HG02884 (cell line): ENCODE measurements at regions not wholly inside any gene's neighbourhood (a gene's known extent, or its start where the extent isn't known, plus 50 kb on each side); places are given as distances from the start of the nearest gene placed in this dataset.
"Not testable (repeated sequence)": the region's sequence is repeated elsewhere in the genome, so short reads cannot be mapped to it uniquely, and the experiment has no call there.

Source experiments
- ATAC-seq: cut with Tn5 transposase; IDR thresholded peaks from one replicate; pipeline ENCODE4 v1.9.1; 2021; ENCODE audit warnings: mild to moderate bottlenecking, moderate library complexity; ENCODE audit not compliant: unreplicated experiment

DNA sequence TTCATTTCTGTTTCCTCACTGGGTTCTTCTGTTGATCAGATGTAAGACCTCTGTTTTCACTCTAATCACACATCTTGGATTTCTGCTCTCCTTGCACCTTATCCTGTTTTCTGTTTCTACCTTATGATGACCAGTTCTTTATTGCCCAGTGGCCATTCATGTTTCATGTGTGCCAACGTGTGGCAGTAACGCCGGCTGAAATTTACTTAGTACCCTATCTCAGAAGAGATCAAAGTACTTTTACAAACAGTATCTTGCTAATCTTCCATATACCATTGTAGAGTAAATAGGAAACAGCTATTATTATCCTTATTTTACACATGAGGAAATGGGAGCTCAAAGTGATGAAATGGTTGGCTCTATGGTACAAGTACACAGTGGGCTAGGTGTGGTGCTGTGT, 74.0 kb downstream of the GATA3 start:
- ATAC-seq = no peak

DNA sequence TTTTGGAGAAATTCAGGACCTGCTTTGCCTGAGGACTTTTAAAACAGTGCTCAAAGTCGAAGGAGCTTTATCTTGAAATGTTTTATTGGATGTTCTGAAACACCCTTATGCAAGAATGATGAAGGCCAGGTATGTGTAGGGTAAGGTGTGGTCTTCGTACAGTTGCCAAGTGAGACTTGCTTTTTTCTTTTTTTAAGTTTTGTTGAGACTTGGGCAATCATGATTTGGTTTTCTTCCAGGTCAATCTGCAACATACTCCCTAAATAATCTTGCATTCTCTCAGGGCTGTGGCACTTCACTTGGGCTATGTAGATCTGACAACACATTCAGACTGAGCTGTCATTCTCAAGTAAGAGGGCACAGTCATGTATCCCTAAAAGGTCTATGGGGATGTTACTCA, 75.0 kb downstream of the GATA3 start:
- no peak for ATAC-seq

DNA sequence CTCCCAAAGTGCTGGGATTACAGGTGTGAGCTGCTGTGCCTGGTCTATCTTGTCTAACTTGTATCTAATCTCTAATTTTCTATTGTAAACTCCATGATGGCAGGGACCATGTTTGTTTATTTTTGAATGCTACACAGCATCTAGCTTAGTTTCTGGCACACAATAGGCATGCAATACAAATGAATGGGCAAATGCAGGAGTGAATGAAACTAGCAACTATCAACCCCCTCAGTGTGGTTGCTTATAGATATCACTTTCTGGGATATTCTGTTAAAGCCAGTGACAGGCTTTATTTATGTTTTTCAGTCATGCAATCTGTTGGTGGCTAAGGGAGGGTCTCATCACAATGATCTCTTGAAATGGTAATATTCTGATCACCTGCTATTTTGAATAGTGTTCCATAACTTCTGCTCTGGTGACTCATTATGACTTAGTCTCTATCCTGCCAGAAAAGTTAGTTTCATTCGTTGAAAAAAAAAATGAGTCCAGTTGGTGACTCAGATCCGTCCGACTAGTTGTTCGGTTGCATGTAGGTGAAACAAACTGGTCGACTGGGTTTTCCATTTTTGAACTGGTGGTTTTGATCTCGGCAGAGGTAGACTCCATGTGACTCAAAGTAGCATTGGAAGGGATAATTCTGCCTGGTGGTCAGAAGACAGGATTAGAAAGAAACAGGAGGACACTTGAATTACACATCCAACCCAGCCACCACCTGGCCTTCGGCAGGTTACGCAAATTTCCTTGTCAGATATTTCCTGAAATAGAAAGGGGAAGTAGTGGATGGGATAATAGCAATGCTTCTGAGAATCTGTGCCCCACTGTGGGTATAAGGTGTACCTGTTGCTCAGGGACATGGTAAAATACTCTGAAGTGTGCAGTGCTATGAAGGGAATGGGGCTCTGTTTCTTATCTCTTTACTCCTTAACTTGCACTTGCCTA, 76.8 kb downstream of the GATA3 start:
- ATAC-seq = peak; percentile 67

DNA sequence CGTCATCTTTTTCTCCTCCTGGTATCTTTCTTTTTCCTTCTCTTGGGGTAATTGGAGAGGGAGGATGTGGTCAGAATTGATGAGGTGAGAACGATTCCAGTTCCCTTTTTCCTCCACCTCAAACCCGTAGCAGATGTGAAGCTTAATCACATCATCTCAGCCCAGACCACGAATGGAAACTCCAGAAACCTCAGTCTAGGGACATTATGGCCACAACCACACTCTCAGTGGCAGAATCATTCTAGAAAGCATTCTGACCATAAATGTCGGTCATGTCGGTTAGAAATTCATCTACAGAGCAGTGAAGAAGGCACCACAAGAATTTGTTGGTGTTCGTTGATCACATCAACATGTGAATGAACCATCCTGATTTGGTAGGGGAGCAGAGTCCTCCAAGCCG, 78.7 kb downstream of the GATA3 start:
- peak; percentile 54 for ATAC-seq

DNA sequence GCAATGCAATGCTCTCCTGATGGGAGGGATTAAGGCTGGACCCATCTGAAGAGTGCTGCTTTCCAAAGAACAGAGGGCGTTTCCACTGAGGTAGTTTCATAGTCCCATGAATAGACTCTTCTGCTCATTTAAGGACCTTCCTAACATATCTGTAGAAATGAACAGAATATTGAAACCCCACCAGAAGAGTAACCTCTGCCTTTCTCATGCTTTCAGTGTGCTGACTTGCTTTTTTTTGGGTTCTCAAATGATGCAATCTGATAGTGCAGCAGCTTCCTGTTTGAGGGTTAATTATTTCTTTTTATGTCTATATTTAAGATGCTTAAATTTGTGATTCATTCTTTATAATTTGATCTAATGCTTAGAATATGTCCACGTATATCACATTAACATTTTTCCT, 82.2 kb downstream of the GATA3 start:
- ATAC-seq = no peak

DNA sequence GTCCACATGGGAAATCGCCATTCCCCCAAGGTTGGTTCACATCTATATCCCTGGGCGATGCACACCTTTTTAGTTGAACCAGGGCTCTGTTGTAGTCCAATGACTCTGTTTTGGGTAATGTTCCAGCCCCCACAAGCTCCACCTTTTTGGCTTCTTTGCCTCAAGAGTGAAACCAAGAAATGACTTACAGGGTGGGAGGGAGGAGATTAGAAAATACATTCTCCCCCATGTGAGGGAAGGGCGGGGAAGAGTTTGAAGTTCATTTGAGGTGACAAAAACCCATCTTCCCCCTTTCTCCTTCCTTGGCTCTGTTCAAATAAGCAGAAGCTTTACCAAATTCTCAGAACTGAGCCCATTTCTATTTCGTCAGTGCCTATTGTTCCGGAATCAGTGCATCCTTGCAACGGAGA, 82.8 kb downstream of the GATA3 start:
- ATAC-seq = no peak

DNA sequence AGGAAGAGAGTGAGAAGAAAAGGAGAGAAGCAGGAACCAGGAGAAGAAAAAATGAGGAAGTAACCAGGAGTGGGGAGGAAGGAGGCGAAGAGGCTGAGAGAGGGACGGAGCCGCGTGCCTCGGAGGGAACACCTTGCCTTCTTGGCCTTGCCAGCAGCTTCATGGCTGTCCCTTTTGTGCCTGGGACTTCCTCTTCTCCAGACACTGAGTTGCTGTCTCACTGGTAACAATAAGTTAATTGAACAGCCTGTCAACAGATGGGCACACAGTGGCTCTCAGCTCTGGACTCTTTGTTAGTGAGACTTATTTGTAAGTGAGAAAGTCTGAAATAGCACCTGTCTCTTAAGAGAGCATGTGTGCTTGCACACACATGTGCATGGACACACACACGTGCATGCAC, 83.2 kb downstream of the GATA3 start:
- no peak for ATAC-seq

DNA sequence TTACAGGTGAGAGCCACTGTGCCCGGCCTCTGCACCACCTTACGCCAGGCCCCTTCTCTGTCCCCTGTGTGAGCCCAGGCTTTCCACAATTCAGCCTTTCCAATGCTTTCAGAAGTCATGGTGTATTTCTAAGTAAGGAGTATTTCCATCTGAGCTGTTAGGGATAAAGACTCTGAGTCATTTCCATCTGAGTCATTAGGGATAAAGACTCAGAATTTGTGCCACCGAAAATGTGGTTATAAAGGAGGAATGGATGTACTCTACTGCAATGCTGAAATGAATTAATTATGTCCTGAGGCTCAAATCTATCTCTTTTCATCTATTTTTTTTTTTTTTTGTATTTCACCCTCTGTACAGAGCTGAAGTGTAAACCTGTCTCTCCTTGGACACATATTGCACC, 84.0 kb downstream of the GATA3 start:
- ATAC-seq = no peak

DNA sequence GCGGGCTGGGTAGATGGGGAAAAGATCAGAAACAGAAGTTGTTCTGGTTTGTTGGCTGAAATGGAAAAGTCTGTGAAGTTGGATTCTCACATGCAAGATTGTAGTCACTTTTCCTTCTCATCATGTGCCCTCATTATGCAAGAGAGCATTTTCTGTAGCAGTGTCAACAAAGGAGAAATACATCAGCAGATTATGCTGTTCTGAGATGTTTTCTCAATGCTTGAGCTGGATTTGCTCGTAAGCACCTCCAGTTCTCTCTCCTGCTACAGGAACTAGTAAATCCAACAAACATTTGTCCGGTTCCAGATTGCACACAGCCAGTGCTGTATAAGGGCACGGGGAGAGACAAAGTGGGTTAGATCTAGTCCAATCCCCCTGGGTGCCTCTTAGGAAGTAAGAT, 90.0 kb downstream of the GATA3 start:
- no peak for ATAC-seq

DNA sequence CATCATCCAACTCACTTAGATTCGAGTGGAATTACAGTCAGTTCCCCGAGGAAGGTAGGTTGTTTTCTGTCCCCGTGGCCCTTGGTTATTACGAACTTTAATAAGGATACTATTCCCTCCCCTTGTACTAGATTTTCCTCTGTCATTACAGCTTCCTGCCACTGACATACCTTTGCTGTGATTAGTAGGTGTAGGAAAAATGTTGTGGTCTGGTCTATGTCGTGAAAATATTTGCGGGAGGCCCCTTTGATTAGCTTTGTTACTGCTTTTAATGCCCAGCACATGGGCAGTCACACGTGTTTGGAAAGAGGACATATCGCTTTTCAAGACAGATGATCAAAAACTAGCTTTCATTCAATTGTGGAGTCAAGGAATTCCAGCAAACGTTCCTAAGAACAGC, 92.2 kb downstream of the GATA3 start:
- ATAC-seq = no peak

DNA sequence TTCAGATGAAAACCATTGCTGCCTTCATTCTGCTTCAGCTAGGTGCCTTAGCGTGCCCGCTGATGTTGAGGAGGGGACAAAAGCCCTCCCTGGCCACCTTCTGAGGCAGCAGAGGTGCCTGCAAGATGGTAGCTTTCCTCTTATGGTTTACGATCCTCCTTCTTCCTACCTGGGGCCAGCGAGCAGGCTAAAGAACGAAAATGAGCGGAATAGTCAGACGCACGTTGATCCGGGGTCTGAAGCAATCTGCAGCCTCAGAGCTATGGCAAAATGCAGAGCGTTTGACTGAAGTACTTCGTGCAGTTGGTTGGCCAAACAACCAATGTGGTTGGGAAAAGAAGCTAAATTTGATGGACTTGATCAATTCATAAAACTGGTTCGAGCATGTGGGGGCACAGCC, 95.5 kb downstream of the GATA3 start:
- no peak for ATAC-seq

DNA sequence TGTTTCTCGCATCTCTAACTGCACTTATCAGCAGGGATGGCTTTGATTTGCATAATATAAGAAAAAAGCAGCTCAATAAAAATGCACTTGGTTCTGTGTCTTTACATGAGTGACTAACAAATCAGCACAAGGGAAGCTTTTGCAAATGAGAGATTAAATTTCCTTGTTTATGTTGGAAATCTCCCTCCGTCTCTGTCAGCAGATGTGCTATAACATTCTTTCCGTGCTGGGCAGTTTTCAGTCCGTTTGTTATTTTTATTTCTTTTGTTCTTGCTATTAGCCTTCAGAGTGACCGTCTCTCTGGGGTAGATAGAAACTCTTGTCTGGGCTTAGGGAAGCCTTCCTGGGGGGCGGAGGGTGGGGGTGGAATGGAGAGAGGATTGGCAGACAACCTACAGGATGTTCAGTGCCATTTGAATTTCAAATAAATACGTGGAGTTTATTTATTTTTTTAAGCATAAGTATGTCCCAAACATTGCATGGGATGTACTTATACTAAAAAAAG, 96.0 kb downstream of the GATA3 start:
- ATAC-seq = no peak

DNA sequence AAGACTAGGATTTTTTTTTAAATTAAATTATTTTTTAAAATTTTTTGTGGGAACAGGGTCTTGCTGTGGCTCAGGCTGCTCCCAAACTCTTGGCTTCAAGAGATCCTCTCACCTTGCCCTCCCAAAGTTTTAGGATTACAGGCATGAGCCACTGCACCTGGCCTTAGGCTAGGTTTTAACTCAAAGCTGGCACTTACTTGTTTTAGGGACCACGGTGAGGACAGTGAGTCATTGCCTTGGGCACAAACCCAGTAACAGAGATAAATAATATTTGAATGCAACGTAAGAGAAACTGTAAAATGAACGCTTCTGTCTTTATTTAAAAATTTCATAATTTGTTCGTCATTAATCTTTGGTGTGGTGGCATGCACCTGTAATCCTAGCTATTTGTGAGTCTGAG, 96.6 kb downstream of the GATA3 start:
- ATAC-seq = no peak

DNA sequence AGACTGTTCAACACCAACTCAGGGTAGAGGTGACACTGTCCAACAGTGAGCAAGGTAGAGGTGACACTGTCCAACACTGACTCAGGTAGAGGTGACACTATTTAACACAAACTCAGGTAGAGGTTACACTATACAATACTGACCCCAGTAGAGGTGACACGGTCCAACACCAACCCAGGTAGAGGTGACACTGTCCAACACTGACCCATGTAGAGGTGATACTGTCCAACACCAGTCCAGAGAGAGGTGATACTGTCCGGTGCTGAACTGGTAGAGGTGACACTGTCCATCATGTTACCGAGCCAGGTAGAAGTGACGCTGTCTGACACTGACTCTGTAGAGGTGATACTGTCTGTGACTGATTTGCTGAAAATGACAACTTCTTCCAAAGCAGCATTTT, 102.4 kb downstream of the GATA3 start:
- no peak for ATAC-seq

DNA sequence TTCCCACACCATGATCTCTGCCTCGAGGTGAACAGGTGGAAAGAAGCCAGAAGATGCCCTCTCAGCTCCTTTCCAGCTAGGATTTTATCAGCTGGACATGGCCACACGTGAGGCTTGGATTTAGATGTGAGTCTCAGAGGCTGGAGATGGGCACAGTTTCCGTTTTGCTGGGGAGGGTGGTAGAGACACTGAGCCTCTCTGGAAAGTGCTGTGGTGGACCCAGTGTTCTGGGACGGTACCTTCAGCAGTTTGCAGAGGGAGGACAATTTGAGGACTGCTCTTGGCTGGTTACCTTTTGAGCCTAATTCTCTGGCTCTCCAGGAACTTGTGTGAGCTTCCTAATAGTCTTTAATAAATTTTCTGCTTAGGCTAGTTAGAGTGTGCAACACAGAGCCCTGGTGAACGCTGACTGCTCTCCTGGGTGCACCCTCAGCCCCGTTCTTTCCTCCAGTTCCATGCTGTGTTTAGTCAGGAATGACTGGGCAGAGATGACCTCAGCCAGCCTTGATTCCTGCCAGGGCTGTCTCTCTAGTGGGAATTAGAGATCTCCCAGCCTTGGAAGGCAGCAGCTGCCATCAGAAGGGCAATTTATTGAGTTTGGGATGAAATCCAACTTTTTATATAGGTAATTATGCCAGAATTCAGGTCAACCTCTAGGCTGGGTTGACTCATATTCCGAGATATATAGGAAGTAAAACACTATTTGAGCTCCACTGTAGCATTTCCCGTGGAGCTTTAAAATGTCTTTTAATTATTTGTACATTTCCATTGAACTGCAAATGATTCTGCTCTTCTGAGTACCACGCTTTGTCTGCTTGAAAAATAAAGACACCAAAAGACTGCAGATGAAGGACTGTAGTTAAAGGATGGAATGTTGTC, 103.9 kb downstream of the GATA3 start:
- no peak for ATAC-seq

DNA sequence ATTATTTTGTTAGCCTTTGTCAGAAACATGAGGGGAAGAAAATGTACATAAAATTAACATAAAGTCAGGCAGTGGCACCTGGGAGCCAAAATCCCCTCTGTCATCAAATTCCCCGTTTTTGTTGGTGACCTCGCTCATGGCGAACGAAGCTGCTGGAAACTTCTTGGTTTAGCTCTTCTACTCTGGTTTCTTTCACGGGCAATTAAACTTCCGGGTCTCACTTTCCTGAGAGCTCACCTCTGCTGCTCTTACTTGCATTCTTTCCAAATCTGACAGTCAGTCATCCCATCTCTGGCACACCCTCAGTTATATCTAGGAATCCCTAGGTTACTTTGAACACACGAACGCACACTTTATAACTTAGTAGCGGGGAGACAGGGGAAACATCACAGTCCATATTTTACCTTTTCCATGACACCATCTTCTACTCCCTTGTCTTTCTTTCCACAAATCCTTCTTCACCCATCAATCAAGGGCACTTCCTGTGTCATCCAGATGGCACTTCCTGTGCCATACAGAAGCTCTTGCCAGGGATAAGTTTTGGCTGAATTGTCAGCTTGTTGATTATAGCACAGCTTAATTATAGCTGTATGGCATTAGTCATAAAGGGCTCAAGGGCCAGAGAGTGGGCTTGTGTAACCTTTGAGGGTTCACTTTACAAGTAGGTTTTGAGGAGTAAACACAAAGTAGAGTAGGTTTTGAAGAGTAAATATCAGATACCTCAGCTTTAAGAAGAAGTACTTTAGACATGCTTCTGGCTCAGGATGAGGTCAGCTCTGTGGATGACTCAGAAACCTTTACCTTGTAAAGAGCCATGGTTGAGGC, 105.1 kb downstream of the GATA3 start:
- ATAC-seq = no peak

DNA sequence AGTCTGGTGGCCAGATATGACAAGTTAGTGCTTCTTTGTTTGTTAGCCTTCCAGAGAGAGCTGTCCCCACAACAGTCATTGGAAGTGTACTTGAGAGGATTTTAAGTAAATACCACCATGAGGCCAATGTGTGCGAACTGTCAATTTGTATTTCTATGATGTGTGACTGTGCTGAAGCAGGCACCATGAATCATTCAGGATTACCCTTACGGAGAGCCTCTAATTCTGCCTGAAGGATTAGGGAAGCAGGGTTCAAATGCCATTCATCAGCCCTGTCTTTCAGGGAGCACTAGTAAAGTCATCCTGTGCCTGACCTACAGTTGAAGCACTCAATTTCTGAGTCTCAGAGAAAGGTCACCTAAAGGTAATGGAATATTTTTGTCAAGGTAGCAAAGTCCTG, 109.3 kb downstream of the GATA3 start:
- ATAC-seq = no peak

DNA sequence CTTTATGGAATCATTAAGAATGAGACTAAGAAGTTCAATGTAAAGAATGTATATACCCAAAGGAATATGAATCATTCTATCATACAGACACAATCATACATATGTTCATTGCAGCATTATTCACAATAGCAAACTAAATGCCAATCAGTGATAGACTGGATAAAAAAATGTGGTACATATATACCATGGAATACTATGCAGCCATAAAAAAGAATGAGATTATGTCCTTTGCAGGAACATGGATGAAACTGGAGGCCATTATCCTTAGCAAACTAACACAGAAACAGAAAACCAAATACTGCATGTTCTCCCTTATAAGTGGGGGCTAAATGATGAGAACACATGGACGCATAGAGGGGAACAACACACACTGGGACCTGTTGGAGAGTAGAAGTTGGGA, 110.2 kb downstream of the GATA3 start:
- ATAC-seq = not testable (repeated sequence)

DNA sequence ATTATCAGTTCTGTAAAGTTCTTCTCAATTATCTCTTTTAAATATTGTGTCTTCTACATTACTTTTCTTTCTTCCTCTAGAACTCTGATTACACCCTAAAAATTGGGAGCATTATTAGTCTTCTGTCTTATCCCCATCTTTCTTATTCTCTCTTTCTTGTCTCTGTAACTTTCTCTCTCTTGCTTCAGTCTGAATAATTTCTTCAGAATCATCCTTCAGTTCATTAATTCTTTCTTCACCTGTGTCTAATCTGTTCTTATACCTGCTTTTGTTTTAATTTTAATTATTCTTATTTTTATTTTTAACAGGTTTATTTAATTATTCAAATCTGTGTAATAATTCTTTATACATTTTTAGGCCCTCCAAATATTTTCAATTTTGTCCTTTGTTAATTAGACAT, 114.3 kb downstream of the GATA3 start:
- no peak for ATAC-seq

DNA sequence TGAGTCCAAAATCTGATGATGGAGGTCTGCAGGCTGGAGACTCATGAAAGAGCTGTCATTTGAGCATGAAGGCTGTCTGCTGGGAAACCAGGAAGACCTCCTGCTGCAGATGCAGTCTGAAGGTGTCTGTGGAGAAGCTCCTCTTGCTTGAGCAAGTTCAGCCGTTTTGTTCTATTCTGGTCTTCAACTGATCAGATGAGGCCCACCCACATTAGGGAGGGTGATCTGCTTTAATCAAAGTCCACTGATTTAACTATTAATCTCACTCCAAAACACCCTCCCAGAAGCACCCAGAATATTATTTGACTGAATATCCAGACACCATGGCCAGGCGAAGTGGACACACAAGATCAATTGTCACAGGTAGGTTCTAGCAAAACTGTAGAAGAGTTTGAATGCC, 116.5 kb downstream of the GATA3 start:
- ATAC-seq = no peak

DNA sequence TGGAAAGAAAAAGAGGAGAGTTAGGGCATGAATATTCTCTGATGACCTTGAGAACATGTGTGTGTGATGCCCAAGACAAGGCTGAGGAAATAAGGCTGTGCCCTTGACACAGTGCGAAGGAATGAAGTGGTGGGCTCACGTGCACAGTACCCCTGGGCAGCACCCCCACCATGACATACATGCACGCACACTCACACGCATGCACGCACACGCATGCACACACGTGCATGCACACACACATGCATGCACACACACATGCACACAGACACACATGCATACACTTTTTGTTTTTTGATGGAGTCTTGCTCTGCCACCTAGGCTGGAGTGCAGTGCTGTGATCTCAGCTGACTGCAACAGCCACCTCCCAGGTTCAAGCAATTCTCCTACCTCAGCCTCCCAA, 118.1 kb downstream of the GATA3 start:
- no peak for ATAC-seq
